Gastroesophageal sphincter (tissue), 3 donors: ENCODE measurements at regions not wholly inside any gene's neighbourhood (a gene's known extent, or its start where the extent isn't known, plus 50 kb on each side); places are given as distances from the start of the nearest gene placed in this dataset.

Source experiments
- CTCF ChIP-seq, 4 experiments: fragments of 200-600 bp in 2 of 4; fragments of 450-650 bp in 2 of 4; sonication (generic) in 1 of 4; IDR thresholded peaks; one replicate each; pipeline ENCODE4 v1.5.1; 2017 to 2019; ENCODE audit warnings: antibody characterized with exemption in 4 of 4, mild to moderate bottlenecking in 2 of 4, moderate library complexity in 2 of 4
- EP300 ChIP-seq: sonication (generic); formaldehyde crosslinking; IDR thresholded peaks from one replicate; pipeline ENCODE4 v1.6.1; 2017; ENCODE audit warnings: antibody characterized with exemption, mild to moderate bottlenecking
- POLR2A ChIP-seq, 2 donors: fragments of 450-650 bp; IDR thresholded peaks; one replicate each; pipeline ENCODE4 v1.6.1; 2017; ENCODE audit warnings: antibody characterized with exemption in 2 of 2, mild to moderate bottlenecking in 2 of 2, moderate library complexity in 1 of 2
- POLR2AphosphoS5 ChIP-seq: sonication (generic); formaldehyde crosslinking; IDR thresholded peaks from one replicate; pipeline ENCODE4 v1.6.1; 2017; ENCODE audit warnings: antibody characterized with exemption

GRCh38 chr4:28948501-28948900, 1771.7 kb upstream of the PCDH7 start:
- no peak for TF ChIP-seq POLR2A (IDR thresholded peaks at IDR 0.05)
- no peak for TF ChIP-seq EP300
- no peak for TF ChIP-seq CTCF (IDR thresholded peaks at IDR 0.05)
- no peak for TF ChIP-seq POLR2AphosphoS5
